GM12878 (cell line): ENCODE measurements at regions not wholly inside any gene's neighbourhood (a gene's known extent, or its start where the extent isn't known, plus 50 kb on each side); places are given as distances from the start of the nearest gene placed in this dataset.

Experiments
- CEBPB ChIP-seq, 2 experiments: fragments of 150-350 bp in 1 of 2; IDR thresholded peaks; 2 replicates each; pipeline ENCODE4 v1.6.1; 2012 to 2014; ENCODE audit warnings: low read depth in 2 of 2, low read length in 2 of 2, borderline replicate concordance in 1 of 2, inconsistent platforms in 1 of 2
- FOXM1 ChIP-seq: IDR thresholded peaks from 2 replicates; pipeline ENCODE4 v1.6.1; 2012; ENCODE audit warnings: low read depth, mild to moderate bottlenecking, inconsistent platforms, low read length, moderate library complexity
- SP1 ChIP-seq: IDR thresholded peaks from one replicate; pipeline ENCODE4 v1.6.1; 2011; ENCODE audit warnings: low read depth, low read length

GRCh38 chr11:32034680-32035079 is 56.2 kb upstream of the RCN1 start:
- TF ChIP-seq FOXM1 (no peak), CEBPB (IDR thresholded peaks at IDR 0.05; ENCODE audit: borderline replicate concordance in 1 of 2, low read depth in 2 of 2, low read length in 2 of 2) (no peak), SP1 (no peak)
